A549 (cell line): ENCODE measurements at regions not wholly inside any gene's neighbourhood (a gene's known extent, or its start where the extent isn't known, plus 50 kb on each side); places are given as distances from the start of the nearest gene placed in this dataset.

Experiments used
- ATAC-seq, 2 experiments: fragments of 200-7000 bp in 1 of 2; fragments of >200 bp in 1 of 2; cut with Nextera tagmentation in 1 of 2; cut with Tn5 transposase in 1 of 2; 3 replicates each; pipeline versions ENCODE4 v1.8.0 to v1.9.1; 2018 to 2020; ENCODE audit warnings: mild to moderate bottlenecking in 1 of 2, moderate library complexity in 1 of 2
- CTCF ChIA-PET: fragments of 300-600 bp; sonication (Branson Sonifier 250); formaldehyde crosslinking; extraction: SDS; loops from one replicate; lab custom pipeline; 2021; ENCODE audit warnings: antibody characterized with exemption, inconsistent platforms; lab: Yijun Ruan, JAX
- POLR2A ChIA-PET: fragments of 350-600 bp; formaldehyde crosslinking; extraction: SDS; loops from one replicate; lab custom pipeline; 2021; ENCODE audit warnings: antibody characterized with exemption, inconsistent platforms; lab: Yijun Ruan, JAX
- DNase-seq, 2 experiments: peaks; one replicate each; pipeline versions ENCODE4 v3.0.0 to v3.0.0-alpha.2; 2011 to 2016; ENCODE audit warnings: low read depth in 1 of 2, low spot score in 1 of 2
- FAIRE-seq: peaks from 2 replicates; lab custom pipeline; 2011; peaks lifted over from hg19 to GRCh38; lab: Jason Lieb, UNC
- H3K27ac ChIP-seq, 2 experiments: fragments of >200 bp; sonication (Bioruptor Twin); formaldehyde crosslinking; 3 replicates each; pipeline ENCODE4 v1.5.1; 2016 to 2017
- H3K4me1 ChIP-seq: fragments of >200 bp; sonication (Bioruptor Twin); formaldehyde crosslinking; 3 replicates; pipeline ENCODE4 v1.6.1; 2016
- H3K4me2 ChIP-seq: fragments of >200 bp; sonication (Bioruptor Twin); formaldehyde crosslinking; 3 replicates; pipeline ENCODE4 v1.6.1; 2016
- H3K4me3 ChIP-seq: fragments of >200 bp; sonication (Bioruptor Twin); formaldehyde crosslinking; 3 replicates; pipeline ENCODE4 v1.5.1; 2016
- H3K9me3 ChIP-seq: fragments of >200 bp; sonication (Bioruptor Twin); formaldehyde crosslinking; 3 replicates; pipeline ENCODE4 v1.6.1; 2016
- ATOH8 ChIP-seq: fragments of 250-450 bp; sonication (Bioruptor Pico); IDR thresholded peaks from 2 replicates; pipeline ENCODE4 v1.5.0; 2020; ENCODE audit warnings: low read depth, mild to moderate bottlenecking, moderate library complexity
- BHLHE40 ChIP-seq: IDR thresholded peaks from 2 replicates; pipeline ENCODE4 v1.6.1; 2012; ENCODE audit warnings: low read depth, low read length, inconsistent platforms
- CBX2 ChIP-seq: fragments of 200-600 bp; sonication (generic); IDR thresholded peaks from 2 replicates; pipeline ENCODE4 v1.6.1; 2016; ENCODE audit warnings: low read depth, mild to moderate bottlenecking, borderline replicate concordance
- CEBPB ChIP-seq, 2 experiments: fragments of >200 bp in 1 of 2; sonication (Bioruptor Twin) in 1 of 2; formaldehyde crosslinking in 1 of 2; IDR thresholded peaks; 2 replicates each; pipeline ENCODE4 v1.6.1; 2012 to 2016
- CHD4 ChIP-seq: fragments of 200-600 bp; sonication (generic); IDR thresholded peaks from 2 replicates; pipeline ENCODE4 v1.6.1; 2016; ENCODE audit warnings: antibody characterized with exemption, mild to moderate bottlenecking, borderline replicate concordance
- ELK1 ChIP-seq: fragments of 150-350 bp; IDR thresholded peaks from 2 replicates; pipeline ENCODE4 v1.6.1; 2014; ENCODE audit warnings: low read depth, mild to moderate bottlenecking, low read length
- ESRRA ChIP-seq: fragments of 150-350 bp; IDR thresholded peaks from 2 replicates; pipeline ENCODE4 v1.6.1; 2014; ENCODE audit warnings: mild to moderate bottlenecking, low read length, borderline replicate concordance
- HDAC2 ChIP-seq: fragments of 200-600 bp; sonication (generic); IDR thresholded peaks from 2 replicates; pipeline ENCODE4 v1.6.1; 2016
- HES2 ChIP-seq: fragments of >200 bp; sonication (Bioruptor Twin); formaldehyde crosslinking; IDR thresholded peaks from 2 replicates; pipeline ENCODE4 v1.6.1; 2016
- HOXB5 ChIP-seq: fragments of 250-450 bp; sonication (Bioruptor Pico); IDR thresholded peaks from 2 replicates; pipeline ENCODE4 v1.5.0; 2020; ENCODE audit warnings: mild to moderate bottlenecking, moderate library complexity
- KDM5A ChIP-seq: fragments of 200-600 bp; sonication (generic); IDR thresholded peaks from 2 replicates; pipeline ENCODE4 v1.6.1; 2016; ENCODE audit warnings: antibody characterized with exemption, mild to moderate bottlenecking
- NFE2L2 ChIP-seq: fragments of 150-350 bp; conservative IDR thresholded peaks from 2 replicates; pipeline ENCODE4 v1.6.1; 2014; ENCODE audit warnings: low read length
- NR3C1 ChIP-seq: fragments of >200 bp; sonication (Bioruptor Twin); formaldehyde crosslinking; IDR thresholded peaks from 3 replicates; pipeline ENCODE4 v1.6.1; 2017
- POLR2A ChIP-seq: IDR thresholded peaks from 2 replicates; pipeline ENCODE4 v1.6.1; 2012; ENCODE audit warnings: mild to moderate bottlenecking, low read length
- RAD21 ChIP-seq, 2 experiments: fragments of >200 bp in 1 of 2; sonication (Bioruptor Twin) in 1 of 2; formaldehyde crosslinking in 1 of 2; IDR thresholded peaks in 1 of 2; conservative IDR thresholded peaks in 1 of 2; 2 replicates in 1 of 2; 3 replicates in 1 of 2; pipeline ENCODE4 v1.6.1; 2012 to 2018; ENCODE audit warnings: inconsistent platforms in 1 of 2
- REST ChIP-seq: fragments of 200-600 bp; sonication (generic); IDR thresholded peaks from 2 replicates; pipeline ENCODE4 v1.6.1; 2016; ENCODE audit warnings: antibody characterized with exemption, mild to moderate bottlenecking, moderate library complexity
- RNF2 ChIP-seq: fragments of 200-600 bp; sonication (generic); IDR thresholded peaks from 2 replicates; pipeline ENCODE4 v1.6.1; 2016; ENCODE audit warnings: low read depth, mild to moderate bottlenecking, antibody characterized with exemption, moderate library complexity, borderline replicate concordance
- ZC3H11A ChIP-seq: fragments of 450-650 bp; IDR thresholded peaks from 2 replicates; pipeline ENCODE4 v1.6.1; 2014; ENCODE audit warnings: antibody characterized with exemption, mild to moderate bottlenecking
- ZSCAN20 ChIP-seq: fragments of 250-450 bp; sonication (Bioruptor Pico); IDR thresholded peaks from 2 replicates; pipeline ENCODE4 v1.8.0; 2022; ENCODE audit warnings: mild to moderate bottlenecking, moderate library complexity
- WGBS: methylation state at CpG from one replicate; pipeline ENCODE4 v1.1.6; 2017; ENCODE audit errors: missing lambda C conversion rate; 5-methylcytosine and 5-hydroxymethylcytosine counted together

- TF ChIP-seq HDAC2 (no peak), RNF2 (no peak), HOXB5 (CRISPR knock-in tag) (no peak), NFE2L2 (no peak), NR3C1 (no peak), ATOH8 (no peak), RAD21 (conservative IDR thresholded peaks at IDR 0.05 in 1 of 2, IDR thresholded peaks at IDR 0.05 in 1 of 2) (no peak)
- ATAC-seq (no peak), FAIRE-seq (no peak), DNase-seq (no peak)
- Histone ChIP-seq H3K9me3 (no peaks in the 10 kb centered on the region), H3K4me1 (no peaks in the 10 kb centered on the region), H3K4me3 (no peak overlapping the region), H3K27ac (no peak overlapping the region), H3K4me2 (no peak overlapping the region)
- ChIA-PET POLR2A (no interaction called here), CTCF (no interaction called here)
- WGBS, result 0% methylated on average over 1 of the region's 1 CpG
Measured at GRCh38 chr2:147015591-147015990, 829.2 kb upstream of the ACVR2A start.

GRCh38 chr2:147013696-147014392 lies 831.0 kb upstream of the ACVR2A start:
- Histone ChIP-seq H3K27ac (no peak overlapping the region), H3K4me1 (no peaks in the 10 kb centered on the region), H3K9me3 (no peaks in the 10 kb centered on the region), H3K4me2 (no peak overlapping the region), H3K4me3 (no peak overlapping the region)
- DNase-seq (no peak), FAIRE-seq (no peak), ATAC-seq (no peak)
- TF ChIP-seq ZSCAN20, result no peak
- no peak for TF ChIP-seq ELK1
- no peak for TF ChIP-seq CBX2
- TF ChIP-seq HES2, result no peak
- TF ChIP-seq ZC3H11A, result no peak
- TF ChIP-seq KDM5A, result no peak
- no peak for TF ChIP-seq REST
- TF ChIP-seq ESRRA, result no peak
- no peak for TF ChIP-seq NR3C1
- no peak for TF ChIP-seq CHD4
- no peak for TF ChIP-seq POLR2A
- no peak for TF ChIP-seq CEBPB (IDR thresholded peaks at IDR 0.05)
- POLR2A ChIA-PET, result no interaction called here
- CTCF ChIA-PET, result interaction anchor here (0.6 to 1.1 kb wide), 2 partner anchors 30 to 1352 kb away, joined by 4 to 5 read pairs; no protein-coding TSS in a partner anchor

- CTCF ChIA-PET, result no interaction called here
Measured at GRCh38 chr2:147008481-147008880, 836.3 kb upstream of the ACVR2A start.

More at GRCh38 chr2:147008481-147008880, 836.3 kb upstream of the ACVR2A start:
- WGBS, result 4% methylated on average over 2 of the region's 2 CpGs
- DNase-seq (no peak), ATAC-seq (no peak), FAIRE-seq (no peak)
- Histone ChIP-seq H3K9me3 (no peaks in the 10 kb centered on the region), H3K27ac (no peak overlapping the region), H3K4me2 (no peak overlapping the region), H3K4me1 (no peaks in the 10 kb centered on the region), H3K4me3 (no peak overlapping the region)
- POLR2A ChIA-PET, result no interaction called here
- TF ChIP-seq POLR2A, result no peak
- TF ChIP-seq RNF2, result no peak
- no peak for TF ChIP-seq BHLHE40
- no peak for TF ChIP-seq ZC3H11A
- no peak for TF ChIP-seq NR3C1
